Suprapubic skin (tissue), 4 donors: ENCODE measurements at regions not wholly inside any gene's neighbourhood (a gene's known extent, or its start where the extent isn't known, plus 50 kb on each side); places are given as distances from the start of the nearest gene placed in this dataset.

Experiments used
- DNase-seq, 2 donors: peaks; one replicate each; pipeline ENCODE4 v3.0.0-alpha.2; 2019; ENCODE audit warnings: low spot score in 2 of 2
- H3K27ac ChIP-seq: fragments of 200-600 bp; sonication (generic); one replicate; pipeline ENCODE4 v1.5.1; 2019
- H3K27me3 ChIP-seq: fragments of 200-600 bp; sonication (generic); one replicate; pipeline ENCODE4 v1.5.1; 2019
- H3K36me3 ChIP-seq: fragments of 200-600 bp; sonication (generic); one replicate; pipeline ENCODE4 v1.5.1; 2019
- H3K4me1 ChIP-seq: fragments of 200-600 bp; sonication (generic); one replicate; pipeline ENCODE4 v1.5.1; 2019
- H3K4me3 ChIP-seq: fragments of 200-600 bp; sonication (generic); one replicate; pipeline ENCODE4 v1.5.1; 2019; ENCODE audit warnings: mild to moderate bottlenecking
- H3K9me3 ChIP-seq: fragments of 200-600 bp; sonication (generic); one replicate; pipeline ENCODE4 v1.5.1; 2019
- CTCF ChIP-seq, 2 donors: fragments of 200-600 bp in 1 of 2; fragments of 450-650 bp in 1 of 2; sonication (generic) in 1 of 2; IDR thresholded peaks; one replicate each; pipeline ENCODE4 v1.5.1; 2016 to 2019; ENCODE audit warnings: antibody characterized with exemption in 2 of 2, mild to moderate bottlenecking in 1 of 2, moderate library complexity in 1 of 2
- EP300 ChIP-seq: sonication (generic); formaldehyde crosslinking; IDR thresholded peaks from one replicate; pipeline ENCODE4 v1.6.1; 2017; ENCODE audit warnings: antibody characterized with exemption
- POLR2A ChIP-seq, 2 donors: fragments of 450-650 bp; IDR thresholded peaks; one replicate each; pipeline ENCODE4 v1.6.1; 2017; ENCODE audit warnings: antibody characterized with exemption in 2 of 2, mild to moderate bottlenecking in 2 of 2, moderate library complexity in 2 of 2
- POLR2AphosphoS5 ChIP-seq, 3 donors: sonication (generic); formaldehyde crosslinking; IDR thresholded peaks; one replicate each; pipeline ENCODE4 v1.6.1; 2017; ENCODE audit warnings: antibody characterized with exemption in 3 of 3
- WGBS: methylation state at CpG from one replicate; pipeline ENCODE4 v1.1.5; 2018; 5-methylcytosine and 5-hydroxymethylcytosine counted together

GRCh38 chrX:20461576-20461975 lies 194.9 kb upstream of the RPS6KA3 start:
- 46% methylated on average over 3 of the region's 3 CpGs for WGBS
- no peak for DNase-seq
- Histone ChIP-seq H3K27ac (no peak overlapping the region), H3K27me3 (no peaks in the 10 kb centered on the region), H3K4me3 (no peak overlapping the region), H3K4me1 (no peaks in the 10 kb centered on the region), H3K36me3 (no peaks in the 10 kb centered on the region), H3K9me3 (no peaks in the 10 kb centered on the region)
- TF ChIP-seq EP300, result no peak
- TF ChIP-seq POLR2A (IDR thresholded peaks at IDR 0.05), result no peak
- no peak for TF ChIP-seq POLR2AphosphoS5 (IDR thresholded peaks at IDR 0.05)
- no peak for TF ChIP-seq CTCF (IDR thresholded peaks at IDR 0.05)

GRCh38 chrX:20461002-20461401 lies 194.3 kb upstream of the RPS6KA3 start:
- 19% methylated on average over 1 of the region's 1 CpG for WGBS
- no peaks in the 10 kb centered on the region for H3K27me3 ChIP-seq
- no peaks in the 10 kb centered on the region for H3K4me1 ChIP-seq
- H3K27ac ChIP-seq, result no peak overlapping the region
- H3K9me3 ChIP-seq, result no peaks in the 10 kb centered on the region
- H3K36me3 ChIP-seq, result no peaks in the 10 kb centered on the region
- DNase-seq, result no peak
- no peak for TF ChIP-seq POLR2A (IDR thresholded peaks at IDR 0.05)
- no peak for TF ChIP-seq EP300
- no peak for TF ChIP-seq POLR2AphosphoS5 (IDR thresholded peaks at IDR 0.05)
- no peak for TF ChIP-seq CTCF (IDR thresholded peaks at IDR 0.05)
- H3K4me3 ChIP-seq, result no peak overlapping the region

- 50% methylated on average over 6 of the region's 6 CpGs for WGBS
These were observed 193.0 kb upstream of the RPS6KA3 start for GRCh38 chrX:20459410-20460350.

GRCh38 chrX:20456971-20457370 lies 190.3 kb upstream of the RPS6KA3 start:
- Histone ChIP-seq H3K9me3 (no peaks in the 10 kb centered on the region), H3K27ac (no peak overlapping the region), H3K4me3 (no peak overlapping the region), H3K36me3 (no peaks in the 10 kb centered on the region), H3K27me3 (no peaks in the 10 kb centered on the region), H3K4me1 (no peaks in the 10 kb centered on the region)
- TF ChIP-seq CTCF (IDR thresholded peaks at IDR 0.05), result no peak
- TF ChIP-seq POLR2AphosphoS5 (IDR thresholded peaks at IDR 0.05), result no peak
- no peak for TF ChIP-seq POLR2A (IDR thresholded peaks at IDR 0.05)
- no peak for TF ChIP-seq EP300
- WGBS, result 78% methylated on average over 1 of the region's 1 CpG
- DNase-seq, result no peak

More at GRCh38 chrX:20459410-20460350, 193.0 kb upstream of the RPS6KA3 start:
- H3K36me3 ChIP-seq, result no peaks in the 10 kb centered on the region
- no peaks in the 10 kb centered on the region for H3K27me3 ChIP-seq
- no peak overlapping the region for H3K27ac ChIP-seq
- no peak for DNase-seq
- no peaks in the 10 kb centered on the region for H3K4me1 ChIP-seq
- no peak overlapping the region for H3K4me3 ChIP-seq
- TF ChIP-seq POLR2A (IDR thresholded peaks at IDR 0.05) (no peak), CTCF (IDR thresholded peaks at IDR 0.05) (no peak), POLR2AphosphoS5 (IDR thresholded peaks at IDR 0.05) (no peak), EP300 (no peak)
- H3K9me3 ChIP-seq, result no peaks in the 10 kb centered on the region

- WGBS, result 53% methylated on average over 3 of the region's 3 CpGs
- Histone ChIP-seq H3K36me3 (no peaks in the 10 kb centered on the region), H3K27ac (no peak overlapping the region), H3K4me3 (no peak overlapping the region), H3K9me3 (no peaks in the 10 kb centered on the region), H3K27me3 (no peaks in the 10 kb centered on the region), H3K4me1 (no peaks in the 10 kb centered on the region)
- no peak for DNase-seq
- no peak for TF ChIP-seq EP300
- no peak for TF ChIP-seq POLR2A (IDR thresholded peaks at IDR 0.05)
- no peak for TF ChIP-seq POLR2AphosphoS5 (IDR thresholded peaks at IDR 0.05)
- TF ChIP-seq CTCF (IDR thresholded peaks at IDR 0.05), result no peak
These were observed 188.3 kb upstream of the RPS6KA3 start for GRCh38 chrX:20455001-20455400.
